ENCODE measurements at regions not wholly inside any gene's neighbourhood (a gene's known extent, or its start where the extent isn't known, plus 50 kb on each side); places are given as distances from the start of the nearest gene placed in this dataset.
"Not testable (repeated sequence)": the region's sequence is repeated elsewhere in the genome, so short reads cannot be mapped to it uniquely, and the experiment has no call there.

- not testable (repeated sequence) for DNase-seq
These were observed 54.9 kb upstream of the NBPF12 start for GRCh38 chr1:146883190-146883589.

- DNase-seq = not testable (repeated sequence)
These were observed 57.0 kb upstream of the NBPF12 start for GRCh38 chr1:146881096-146881495.

- not testable (repeated sequence) for DNase-seq
These were observed 74.3 kb upstream of the NBPF12 start for GRCh38 chr1:146863799-146864319.

- not testable (repeated sequence) for DNase-seq
These were observed 85.0 kb upstream of the NBPF12 start for GRCh38 chr1:146853147-146853546.

- DNase-seq = not testable (repeated sequence)
These were observed 87.7 kb upstream of the NBPF12 start for GRCh38 chr1:146850352-146850889.

GRCh38 chr1:146838725-146839124, 99.4 kb upstream of the NBPF12 start:
- DNase-seq = not testable (repeated sequence)

GRCh38 chr1:146826957-146827356, 111.2 kb upstream of the NBPF12 start:
- not testable (repeated sequence) for DNase-seq

- DNase-seq = not testable (repeated sequence)
These were observed 143.9 kb upstream of the NBPF12 start for GRCh38 chr1:146794236-146794635.

- DNase-seq = not testable (repeated sequence)
These were observed 145.4 kb upstream of the NBPF12 start for GRCh38 chr1:146792725-146793124.

GRCh38 chr1:146784212-146784940, 153.7 kb upstream of the NBPF12 start:
- DNase-seq = not testable (repeated sequence)

- not testable (repeated sequence) for DNase-seq
These were observed 156.9 kb upstream of the NBPF12 start for GRCh38 chr1:146781235-146781634.

- not testable (repeated sequence) for DNase-seq
These were observed 160.1 kb upstream of the NBPF12 start for GRCh38 chr1:146777826-146778602.

- not testable (repeated sequence) for DNase-seq
These were observed 163.1 kb upstream of the NBPF12 start for GRCh38 chr1:146774988-146775387.

- not testable (repeated sequence) for DNase-seq
These were observed 163.9 kb upstream of the NBPF12 start for GRCh38 chr1:146774271-146774670.

- not testable (repeated sequence) for DNase-seq
These were observed 166.7 kb upstream of the NBPF12 start for GRCh38 chr1:146771409-146771808.

GRCh38 chr1:146770998-146771397, 167.1 kb upstream of the NBPF12 start:
- not testable (repeated sequence) for DNase-seq

GRCh38 chr1:146763234-146763633, 174.9 kb upstream of the NBPF12 start:
- not testable (repeated sequence) for DNase-seq

GRCh38 chr1:146756858-146757257, 181.3 kb upstream of the NBPF12 start:
- DNase-seq = not testable (repeated sequence)

GRCh38 chr1:146748686-146749085, 189.4 kb upstream of the NBPF12 start:
- not testable (repeated sequence) for DNase-seq

- DNase-seq = not testable (repeated sequence)
These were observed 206.0 kb upstream of the NBPF12 start for GRCh38 chr1:146731981-146732680.

GRCh38 chr1:146729642-146730344, 208.3 kb upstream of the NBPF12 start:
- DNase-seq = not testable (repeated sequence)

- not testable (repeated sequence) for DNase-seq
These were observed 223.1 kb upstream of the NBPF12 start for GRCh38 chr1:146715054-146715453.
